GM19035 (cell line): ENCODE measurements at regions not wholly inside any gene's neighbourhood (a gene's known extent, or its start where the extent isn't known, plus 50 kb on each side); places are given as distances from the start of the nearest gene placed in this dataset.
"Not testable (repeated sequence)": the region's sequence is repeated elsewhere in the genome, so short reads cannot be mapped to it uniquely, and the experiment has no call there.

Experiments
- ATAC-seq: cut with Tn5 transposase; IDR thresholded peaks from one replicate; pipeline ENCODE4 v1.9.1; 2021; ENCODE audit not compliant: unreplicated experiment

- no peak for ATAC-seq
These were observed 699.0 kb upstream of the MIR17HG start for GRCh38 chr13:90648497-90648896.

- no peak for ATAC-seq
These were observed 695.5 kb upstream of the MIR17HG start for GRCh38 chr13:90652036-90652435.

- no peak for ATAC-seq
These were observed 692.5 kb upstream of the MIR17HG start for GRCh38 chr13:90654970-90655369.

GRCh38 chr13:90664200-90664599 is 683.3 kb upstream of the MIR17HG start:
- ATAC-seq: not testable (repeated sequence)

- ATAC-seq: no peak
These were observed 673.7 kb upstream of the MIR17HG start for GRCh38 chr13:90673746-90674145.

- no peak for ATAC-seq
These were observed 672.4 kb upstream of the MIR17HG start for GRCh38 chr13:90675129-90675528.

GRCh38 chr13:90680826-90681225 is 666.7 kb upstream of the MIR17HG start:
- no peak for ATAC-seq

- no peak for ATAC-seq
These were observed 663.8 kb upstream of the MIR17HG start for GRCh38 chr13:90683711-90684131.

GRCh38 chr13:90686442-90686841 is 661.0 kb upstream of the MIR17HG start:
- no peak for ATAC-seq

- no peak for ATAC-seq
These were observed 658.4 kb upstream of the MIR17HG start for GRCh38 chr13:90689111-90689510.

GRCh38 chr13:90690458-90691080 is 656.9 kb upstream of the MIR17HG start:
- ATAC-seq: no peak

- no peak for ATAC-seq
These were observed 651.2 kb upstream of the MIR17HG start for GRCh38 chr13:90696254-90696653.

GRCh38 chr13:90696656-90697055 is 650.8 kb upstream of the MIR17HG start:
- no peak for ATAC-seq

- ATAC-seq: no peak
These were observed 647.1 kb upstream of the MIR17HG start for GRCh38 chr13:90700340-90700739.

GRCh38 chr13:90701264-90701663 is 646.2 kb upstream of the MIR17HG start:
- ATAC-seq: no peak

- no peak for ATAC-seq
These were observed 645.4 kb upstream of the MIR17HG start for GRCh38 chr13:90702050-90702449.

- ATAC-seq: no peak
These were observed 640.9 kb upstream of the MIR17HG start for GRCh38 chr13:90706631-90707030.

- no peak for ATAC-seq
These were observed 639.4 kb upstream of the MIR17HG start for GRCh38 chr13:90708128-90708527.

GRCh38 chr13:90709319-90709718 is 638.2 kb upstream of the MIR17HG start:
- no peak for ATAC-seq

- no peak for ATAC-seq
These were observed 637.2 kb upstream of the MIR17HG start for GRCh38 chr13:90710164-90710759.

GRCh38 chr13:90713441-90714133 is 633.9 kb upstream of the MIR17HG start:
- no peak for ATAC-seq

- ATAC-seq: no peak
These were observed 632.0 kb upstream of the MIR17HG start for GRCh38 chr13:90715485-90715884.
